ENCODE measurements at regions not wholly inside any gene's neighbourhood (a gene's known extent, or its start where the extent isn't known, plus 50 kb on each side); places are given as distances from the start of the nearest gene placed in this dataset.

- H3K36me3 ChIP-seq: no peaks in the 10 kb centered on the region
- no peak for DNase-seq
- H3K9me3 ChIP-seq: no peaks in the 10 kb centered on the region
- H3K4me1 ChIP-seq: no peaks in the 10 kb centered on the region
- intact Hi-C loops (cut with DNase I): no loop called here
- WGBS, 2 donors: 80 to 83% methylated on average over 4 of the region's 4 CpGs
- TF ChIP-seq CTCF (IDR thresholded peaks at IDR 0.05): no peak
- TF ChIP-seq POLR2A (IDR thresholded peaks at IDR 0.05): no peak
- no peak overlapping the region for H3K4me3 ChIP-seq (replicated peaks in 1 of 3)
- no peak overlapping the region for H3K27ac ChIP-seq
- H3K27me3 ChIP-seq: no peaks in the 10 kb centered on the region
These were observed 304.9 kb upstream of the TCF21 start for GRCh38 chr6:133583907-133584427.

DNA sequence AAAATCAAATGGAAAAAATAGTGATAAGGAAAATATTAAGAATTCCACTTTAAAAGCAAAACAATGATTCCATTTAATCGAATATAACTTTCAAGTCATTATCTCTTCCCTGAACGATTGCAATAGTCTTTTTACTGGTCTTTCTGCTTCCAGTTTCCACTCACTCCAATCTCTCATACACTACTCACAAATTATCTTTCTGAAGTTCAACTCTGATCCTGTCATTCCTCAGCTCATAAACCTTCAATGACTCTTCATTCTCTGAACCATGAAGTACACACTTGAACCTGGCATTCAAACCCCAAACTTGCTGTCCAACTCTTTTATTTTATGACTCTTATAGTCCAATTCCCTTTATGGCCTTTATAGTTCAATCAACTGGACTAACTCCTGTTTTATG is 304.1 kb upstream of the TCF21 start:
- Histone ChIP-seq H3K4me3 (replicated peaks in 1 of 3) (no peak overlapping the region), H3K4me1 (no peaks in the 10 kb centered on the region), H3K27ac (no peak overlapping the region), H3K36me3 (no peaks in the 10 kb centered on the region), H3K9me3 (no peaks in the 10 kb centered on the region), H3K27me3 (no peaks in the 10 kb centered on the region)
- intact Hi-C loops (cut with DNase I): no loop called here
- WGBS, 2 donors: 60 to 67% methylated on average over 2 of the region's 2 CpGs
- no peak for TF ChIP-seq POLR2A (IDR thresholded peaks at IDR 0.05)
- no peak for TF ChIP-seq CTCF (IDR thresholded peaks at IDR 0.05)
- DNase-seq: no peak

GRCh38 chr6:133585978-133586377 is 302.9 kb upstream of the TCF21 start:
- no peak overlapping the region for H3K27ac ChIP-seq
- H3K27me3 ChIP-seq: no peaks in the 10 kb centered on the region
- DNase-seq: no peak
- H3K36me3 ChIP-seq: no peaks in the 10 kb centered on the region
- H3K4me3 ChIP-seq (replicated peaks in 1 of 3): no peak overlapping the region
- no peaks in the 10 kb centered on the region for H3K4me1 ChIP-seq
- TF ChIP-seq CTCF (IDR thresholded peaks at IDR 0.05) (no peak), POLR2A (IDR thresholded peaks at IDR 0.05) (no peak)
- H3K9me3 ChIP-seq: no peaks in the 10 kb centered on the region
- intact Hi-C loops (cut with DNase I): no loop called here
- WGBS, 2 donors: 85% methylated on average over 2 of the region's 2 CpGs

DNA sequence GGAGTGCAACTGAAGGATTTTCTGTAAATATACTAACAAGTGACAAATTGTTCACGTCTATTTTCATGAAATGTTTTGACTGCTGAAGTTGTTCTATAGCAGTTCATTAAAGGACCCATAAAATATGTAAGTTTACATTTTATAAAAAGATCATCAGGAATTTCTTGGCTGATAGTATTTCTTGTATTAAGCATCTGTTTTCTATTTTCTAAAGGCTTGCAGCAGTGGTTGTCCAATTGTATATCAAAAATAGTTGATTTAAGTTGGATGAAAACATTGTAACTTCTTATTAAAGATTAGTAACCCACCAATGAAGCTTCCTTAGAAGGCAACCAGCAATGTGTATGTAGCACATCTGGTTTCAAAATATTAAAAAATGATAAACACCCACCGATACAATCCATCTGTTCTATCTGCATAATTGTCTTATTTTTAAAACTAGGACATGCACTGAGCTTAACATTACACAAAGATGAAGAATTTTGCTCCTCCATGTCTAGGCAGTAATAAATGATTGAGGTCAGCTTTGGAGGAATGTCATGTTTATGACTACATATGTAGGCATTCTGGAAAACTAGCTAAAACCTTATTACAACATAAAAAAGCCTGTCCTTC is 301.3 kb upstream of the TCF21 start:
- intact Hi-C loops (cut with DNase I): no loop called here
- Histone ChIP-seq H3K4me1 (no peaks in the 10 kb centered on the region), H3K27me3 (no peaks in the 10 kb centered on the region), H3K4me3 (replicated peaks in 1 of 3) (no peak overlapping the region), H3K36me3 (no peaks in the 10 kb centered on the region), H3K9me3 (no peaks in the 10 kb centered on the region), H3K27ac (no peak overlapping the region)
- whole genome bisulfite sequencing, 2 donors: 70 to 84% methylated on average over 2 of the region's 2 CpGs
- no peak for DNase-seq
- TF ChIP-seq CTCF (IDR thresholded peaks at IDR 0.05): no peak
- TF ChIP-seq POLR2A (IDR thresholded peaks at IDR 0.05): no peak

DNA sequence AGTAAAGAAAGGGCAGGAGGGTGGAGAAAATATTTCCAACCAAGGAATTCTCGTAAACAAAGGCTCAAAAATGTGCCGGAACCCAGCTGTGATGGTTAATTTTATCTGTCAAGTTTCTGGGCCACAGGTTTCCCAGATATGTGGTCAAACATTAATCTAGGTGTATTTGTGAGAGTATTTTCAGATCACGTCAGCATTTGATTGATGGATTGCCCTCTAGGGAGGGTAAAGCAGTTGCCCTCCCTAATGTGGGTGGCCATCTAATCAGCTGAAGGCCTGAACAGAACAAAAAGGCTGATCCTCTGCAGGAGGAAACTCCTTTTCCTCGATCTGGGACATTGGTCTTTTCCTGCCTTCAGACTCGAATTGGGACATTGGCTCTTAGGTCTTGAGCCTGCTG is 298.7 kb upstream of the TCF21 start:
- H3K27me3 ChIP-seq: no peaks in the 10 kb centered on the region
- no peak overlapping the region for H3K27ac ChIP-seq
- 66 to 75% methylated on average over 5 of the region's 5 CpGs for WGBS, 2 donors
- no peak for TF ChIP-seq POLR2A (IDR thresholded peaks at IDR 0.05)
- TF ChIP-seq CTCF (IDR thresholded peaks at IDR 0.05): no peak
- no peaks in the 10 kb centered on the region for H3K4me1 ChIP-seq
- no peaks in the 10 kb centered on the region for H3K36me3 ChIP-seq
- intact Hi-C loops (cut with DNase I): no loop called here
- no peaks in the 10 kb centered on the region for H3K9me3 ChIP-seq
- H3K4me3 ChIP-seq (replicated peaks in 1 of 3): no peak overlapping the region
- DNase-seq: no peak
